ENCODE measurements at regions not wholly inside any gene's neighbourhood (a gene's known extent, or its start where the extent isn't known, plus 50 kb on each side); places are given as distances from the start of the nearest gene placed in this dataset.
"Not testable (repeated sequence)": the region's sequence is repeated elsewhere in the genome, so short reads cannot be mapped to it uniquely, and the experiment has no call there.

DNA sequence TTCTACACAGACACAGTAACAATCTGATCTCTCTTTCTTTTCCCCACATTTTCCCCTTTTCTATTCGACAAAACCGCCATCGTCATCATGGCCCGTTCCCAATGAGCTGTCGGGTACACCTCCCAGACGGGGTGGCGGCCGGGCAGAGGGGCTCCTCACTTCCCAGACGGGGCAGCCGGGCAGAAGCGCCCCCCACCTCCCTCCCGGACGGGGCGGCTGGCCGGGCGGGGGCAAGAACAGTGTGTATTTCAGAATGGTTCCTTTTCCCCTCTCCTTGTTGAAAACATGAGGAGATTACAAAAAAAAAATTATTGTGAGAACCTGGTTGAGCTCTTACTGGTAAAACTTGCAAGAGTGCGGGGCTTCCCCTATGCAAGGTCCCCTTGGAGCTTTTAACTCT is 178.0 kb upstream of the GALNT15 start:
- not testable (repeated sequence) for DNase-seq

DNA sequence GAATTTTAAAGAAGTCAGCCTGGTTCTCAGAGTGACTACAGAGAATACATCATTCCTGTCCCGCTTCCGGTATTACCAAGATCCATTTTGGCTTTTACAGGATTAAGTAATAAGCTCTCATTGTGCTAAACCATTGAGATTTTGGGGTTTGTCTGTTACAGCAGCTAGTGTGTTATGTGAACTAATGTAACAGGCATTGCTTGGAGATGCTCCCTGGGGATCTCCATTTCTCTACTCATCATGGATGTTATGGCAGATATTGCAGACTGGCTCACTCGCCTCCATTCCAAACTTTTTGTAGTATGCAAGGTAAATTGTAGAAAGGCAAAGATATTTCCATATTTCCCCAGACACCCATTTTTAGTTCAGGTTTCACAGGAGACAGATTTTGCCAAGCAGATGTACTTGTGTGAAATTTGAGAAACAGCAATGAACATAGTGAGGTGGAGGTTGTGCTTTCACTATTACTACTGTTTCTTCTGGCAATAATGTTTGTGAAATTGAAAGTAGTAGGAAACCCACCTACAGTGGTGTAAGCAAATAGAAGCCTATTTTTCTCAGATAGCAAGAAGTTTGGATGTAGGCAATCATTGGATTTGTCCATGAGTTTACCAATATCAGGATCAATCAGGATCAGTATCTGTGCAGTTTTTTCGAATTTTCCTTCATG is 177.1 kb upstream of the GALNT15 start:
- no peak for DNase-seq

DNA sequence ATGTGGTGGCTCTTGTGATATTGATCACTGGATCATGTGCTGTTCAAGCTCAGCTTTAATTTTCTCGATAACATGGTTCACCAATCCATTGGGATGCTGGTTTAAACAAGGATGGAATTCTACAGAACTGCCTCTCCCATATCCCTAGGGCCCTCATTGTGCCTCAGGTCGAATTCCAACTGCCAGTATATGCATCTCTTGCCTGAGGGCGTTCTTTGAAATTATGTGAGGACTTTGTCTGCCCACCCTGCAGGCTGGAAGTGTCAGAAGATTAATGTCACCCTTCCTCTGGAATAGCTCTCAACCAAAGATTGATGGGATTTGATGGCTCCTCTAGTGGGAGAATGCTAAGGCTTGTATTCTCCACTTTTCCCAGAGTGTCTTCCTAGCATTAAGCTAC is 175.6 kb upstream of the GALNT15 start:
- no peak for DNase-seq

DNA sequence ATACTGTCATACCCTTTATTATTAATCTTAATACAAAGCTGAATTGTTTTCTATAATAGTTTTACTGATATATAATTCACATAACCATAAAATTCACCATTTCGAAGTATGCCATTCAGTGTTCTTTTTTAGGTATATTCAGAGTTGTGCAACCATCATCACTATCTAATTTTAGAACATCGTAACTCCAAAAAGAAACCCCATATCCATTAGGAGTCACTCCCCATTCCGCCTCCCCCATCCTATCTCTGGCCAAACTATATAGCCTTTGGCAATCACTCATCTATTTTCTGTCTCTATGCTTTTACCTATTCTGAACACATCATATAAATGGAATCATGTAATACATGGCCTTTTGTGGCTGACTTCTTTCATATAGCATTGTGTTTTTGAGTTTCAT is 169.7 kb upstream of the GALNT15 start:
- no peak for DNase-seq

DNA sequence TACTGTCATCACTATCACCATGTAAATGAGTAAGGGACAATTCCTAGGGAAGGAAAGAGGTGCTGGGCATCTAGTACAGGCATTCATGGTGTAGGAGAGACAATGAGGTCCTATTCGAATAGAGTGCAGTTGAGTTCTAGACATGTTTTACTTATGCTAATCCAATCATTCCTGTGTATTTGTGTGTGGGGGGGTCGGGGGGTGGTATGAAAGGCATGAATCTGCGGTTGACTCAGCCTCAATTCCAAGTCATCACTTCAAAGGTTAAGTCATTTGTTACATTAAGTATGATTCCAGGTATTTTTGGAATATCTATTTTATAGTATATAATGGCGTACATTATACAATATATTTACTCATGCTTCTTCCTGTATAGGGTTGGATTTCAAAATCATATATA is 163.1 kb upstream of the GALNT15 start:
- no peak for DNase-seq

DNA sequence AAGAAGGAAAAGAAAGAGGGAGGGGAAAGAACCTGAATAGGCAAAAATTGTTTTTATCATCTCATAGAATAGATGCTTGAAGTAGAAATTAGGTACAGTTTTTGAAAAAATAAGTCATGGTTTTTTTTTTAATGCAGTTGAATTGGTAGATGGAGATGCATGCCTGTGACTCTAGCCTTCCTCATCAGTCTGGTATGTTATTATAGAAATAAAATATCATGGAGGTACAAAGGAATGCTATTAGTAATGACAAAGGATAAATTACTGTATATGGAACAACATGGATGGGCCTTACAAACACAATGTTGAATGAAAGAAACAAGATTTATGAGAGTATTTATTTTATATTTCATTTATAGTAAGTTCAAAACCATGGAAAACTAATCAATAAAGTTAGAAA is 162.4 kb upstream of the GALNT15 start:
- no peak for DNase-seq

DNA sequence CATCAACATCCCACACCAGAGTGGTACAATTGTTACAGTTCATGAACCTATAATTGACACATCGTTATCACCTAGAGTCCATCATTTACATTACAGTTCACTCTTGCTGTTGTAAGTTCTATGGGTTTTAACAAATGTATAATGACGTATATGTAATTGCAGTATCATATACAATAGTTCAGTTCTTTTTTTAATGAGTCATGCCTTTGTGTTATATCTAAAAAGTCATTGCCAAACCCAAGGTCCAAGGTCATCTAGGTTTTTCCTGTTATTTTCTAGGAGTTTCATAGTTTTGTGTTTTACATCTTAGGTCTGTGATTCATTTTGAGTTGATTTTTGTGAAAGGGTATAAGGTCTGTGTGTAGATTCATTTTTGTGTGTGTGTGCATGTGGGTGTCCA is 160.9 kb upstream of the GALNT15 start:
- no peak for DNase-seq

DNA sequence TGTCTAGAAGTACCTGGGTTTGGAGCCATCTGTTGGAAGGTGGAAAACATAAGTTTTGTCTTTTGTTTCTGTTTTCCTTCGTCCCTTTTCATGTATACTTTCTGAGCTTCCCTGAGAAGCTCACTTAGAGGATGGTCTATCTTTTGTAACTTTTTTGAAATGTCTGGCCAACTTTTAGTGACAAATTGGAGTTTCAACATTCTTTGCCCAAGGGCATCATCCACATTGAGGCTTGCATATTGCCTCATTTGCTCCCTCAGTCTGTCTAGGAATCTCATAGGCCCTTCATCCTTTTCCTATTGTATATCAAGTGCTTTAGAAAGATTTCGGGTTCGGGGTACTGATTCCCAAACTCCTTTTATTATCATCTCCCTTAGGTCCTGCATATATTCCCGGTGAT is 152.7 kb upstream of the GALNT15 start:
- DNase-seq: not testable (repeated sequence)

DNA sequence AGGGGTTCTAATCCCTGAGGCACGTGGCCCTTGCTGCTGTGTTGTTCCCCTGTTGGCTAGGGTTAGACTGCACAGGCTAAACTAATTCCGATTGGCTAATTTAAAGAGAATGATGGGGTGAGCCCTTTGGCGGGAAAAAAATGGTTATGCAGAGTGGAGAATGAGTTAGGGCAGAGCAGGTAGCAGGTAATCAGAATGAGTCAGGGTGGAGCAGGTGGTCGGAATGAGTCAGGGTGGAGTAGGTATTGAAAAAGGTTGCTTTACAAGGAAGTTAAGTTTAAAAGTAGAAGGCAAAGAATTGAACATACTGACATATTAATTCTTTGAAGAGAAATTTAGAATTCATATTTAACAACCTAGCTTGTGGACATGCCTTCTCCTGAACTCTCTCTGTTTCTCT is 150.6 kb upstream of the GALNT15 start:
- DNase-seq: not testable (repeated sequence)

DNA sequence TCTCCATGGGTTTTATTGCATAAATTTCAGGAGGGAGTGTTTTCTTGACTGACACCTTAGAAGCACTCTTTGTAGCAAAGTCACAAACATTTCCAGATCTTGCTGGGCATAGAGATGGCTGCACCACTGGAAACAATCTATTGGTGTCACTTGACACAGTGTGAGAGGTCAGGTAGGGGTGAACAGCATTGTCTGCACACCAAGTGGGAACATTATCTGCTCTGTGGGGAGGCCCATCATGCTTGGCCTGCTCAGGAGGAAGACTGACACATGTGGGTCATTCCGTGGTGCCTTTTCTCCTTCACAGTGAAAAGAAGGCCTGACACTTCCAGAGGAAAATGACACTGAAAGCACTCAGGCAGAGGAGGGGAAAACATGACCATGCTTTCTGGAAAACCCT is 149.9 kb upstream of the GALNT15 start:
- DNase-seq: no peak

DNA sequence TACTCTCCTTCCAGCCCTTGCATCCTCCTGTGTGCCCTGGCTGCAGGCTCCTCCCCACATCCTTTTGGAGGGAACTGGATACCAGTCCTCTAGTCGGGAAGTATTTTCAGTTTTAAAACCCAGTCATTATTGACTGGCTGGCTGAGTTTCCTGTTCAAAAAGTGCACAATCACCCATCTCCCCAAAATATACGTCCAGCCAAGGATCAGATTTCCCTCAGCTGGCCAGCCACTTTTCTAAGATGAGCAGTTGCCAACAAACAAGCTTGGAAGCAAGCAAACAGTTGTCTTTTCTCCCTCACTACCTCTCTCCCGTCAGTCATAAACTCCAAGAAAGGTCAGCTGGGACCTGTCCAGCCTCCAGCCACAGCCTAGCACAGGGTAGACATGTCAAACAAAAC is 147.7 kb upstream of the GALNT15 start:
- DNase-seq: no peak

DNA sequence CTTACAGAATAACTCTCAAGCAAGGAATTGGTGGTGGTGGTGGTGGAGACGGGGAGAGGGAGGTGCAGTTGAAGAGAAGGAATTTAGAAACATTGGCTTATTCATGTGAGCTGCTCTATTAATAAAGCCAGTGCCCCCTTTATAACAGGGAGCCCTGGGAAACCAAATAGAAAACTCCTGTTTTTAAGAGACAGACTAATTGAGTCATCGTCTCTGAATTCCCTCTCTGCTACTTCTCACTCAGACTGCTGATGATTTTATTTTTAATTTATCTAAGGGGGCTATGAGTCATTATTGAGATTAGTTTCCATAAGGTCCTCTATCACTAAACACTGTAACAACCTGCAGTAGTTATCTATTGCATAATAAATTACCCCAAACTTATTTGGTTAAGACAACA is 145.9 kb upstream of the GALNT15 start:
- DNase-seq: no peak

DNA sequence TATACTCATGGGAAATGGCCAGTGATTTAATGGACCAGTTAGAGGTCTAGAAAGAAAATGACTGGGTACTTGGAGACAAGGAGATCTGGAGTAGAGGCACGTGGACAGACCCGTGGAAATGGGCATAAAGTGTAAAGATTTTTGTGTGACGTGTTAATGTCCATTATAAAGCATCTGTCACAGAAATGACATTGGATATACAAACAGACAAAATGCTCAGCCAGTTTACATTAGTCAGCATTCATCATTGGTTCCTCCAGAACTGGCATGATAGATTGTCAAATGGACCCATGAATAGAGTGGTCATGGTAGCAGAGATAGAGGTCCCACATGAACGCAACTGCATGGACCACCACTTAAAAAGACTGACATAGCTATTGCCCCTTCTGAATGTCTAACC is 144.1 kb upstream of the GALNT15 start:
- no peak for DNase-seq

DNA sequence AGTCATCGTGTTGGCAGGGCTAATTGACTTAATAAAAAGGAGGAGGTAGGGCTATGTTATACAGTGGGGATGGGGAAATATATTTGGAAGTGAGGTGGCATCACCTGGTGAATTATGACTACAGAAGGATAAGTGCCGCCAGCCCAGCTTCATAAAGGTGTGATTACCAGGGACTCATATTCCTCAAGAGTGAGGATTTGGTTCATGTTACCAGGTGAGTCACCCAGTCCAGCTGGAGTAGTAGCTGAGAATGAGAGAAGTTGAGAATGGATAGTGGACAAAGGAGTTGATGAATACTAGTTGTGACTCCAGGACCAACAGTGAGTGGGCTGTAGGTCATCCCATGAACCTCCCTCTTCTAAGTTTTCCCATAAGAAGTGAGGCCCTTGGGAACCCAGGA is 143.0 kb upstream of the GALNT15 start:
- no peak for DNase-seq

DNA sequence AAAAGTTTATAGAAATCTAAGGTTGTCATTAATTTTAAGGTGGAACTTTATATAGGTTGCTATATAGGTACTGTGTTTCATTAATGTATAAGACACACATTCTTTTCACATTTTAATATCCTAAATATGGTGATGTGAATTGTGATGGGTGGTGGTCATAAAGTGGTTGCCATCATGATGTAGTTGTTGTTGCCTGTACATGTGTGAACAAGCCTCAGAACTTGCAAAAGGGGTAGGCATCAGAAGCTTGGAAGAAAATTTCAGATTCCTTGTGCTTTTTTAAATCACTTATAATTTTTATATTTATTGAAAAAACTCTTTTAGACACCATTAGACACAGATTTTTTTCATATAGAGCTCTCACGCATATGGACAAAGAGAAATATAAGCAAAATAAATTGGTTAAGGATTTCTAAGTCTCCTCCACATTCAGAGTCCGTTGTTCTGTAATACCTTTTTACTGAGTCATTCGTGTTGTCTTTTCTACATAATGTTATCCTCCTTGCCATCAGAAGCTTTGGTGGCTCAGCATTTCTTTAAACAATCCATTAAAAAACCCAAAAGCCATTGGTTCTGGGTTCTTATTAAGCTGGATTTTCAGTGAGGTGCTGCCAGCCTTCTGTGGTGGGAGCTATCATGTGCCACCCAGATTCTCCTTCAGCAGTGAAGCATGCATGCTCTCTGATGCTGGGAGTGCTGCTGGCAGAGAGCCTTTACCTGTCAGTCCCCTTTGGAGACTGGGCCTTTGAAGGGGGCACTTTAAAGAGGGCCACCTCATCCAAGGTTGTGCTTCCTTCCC is 140.4 kb upstream of the GALNT15 start:
- no peak for DNase-seq

DNA sequence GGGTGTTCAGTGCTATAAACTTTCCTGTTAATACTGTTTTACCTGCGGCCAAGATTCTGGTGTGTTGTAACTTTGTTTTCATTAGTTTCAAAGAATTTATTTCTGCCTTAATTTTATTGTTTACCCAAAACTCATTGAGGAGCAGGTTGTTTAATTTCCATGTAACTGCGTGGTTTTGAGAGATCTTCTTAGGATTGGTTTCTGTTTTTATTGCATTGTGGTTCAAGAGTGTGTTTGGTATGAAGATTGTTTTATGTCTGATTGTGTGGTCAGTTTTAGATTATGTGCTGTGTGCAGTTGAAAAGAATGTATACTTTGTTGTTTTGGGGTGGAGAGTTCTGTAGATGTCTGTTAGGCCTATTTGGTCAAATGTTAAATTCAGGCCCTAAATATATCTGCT is 133.5 kb upstream of the GALNT15 start:
- no peak for DNase-seq

DNA sequence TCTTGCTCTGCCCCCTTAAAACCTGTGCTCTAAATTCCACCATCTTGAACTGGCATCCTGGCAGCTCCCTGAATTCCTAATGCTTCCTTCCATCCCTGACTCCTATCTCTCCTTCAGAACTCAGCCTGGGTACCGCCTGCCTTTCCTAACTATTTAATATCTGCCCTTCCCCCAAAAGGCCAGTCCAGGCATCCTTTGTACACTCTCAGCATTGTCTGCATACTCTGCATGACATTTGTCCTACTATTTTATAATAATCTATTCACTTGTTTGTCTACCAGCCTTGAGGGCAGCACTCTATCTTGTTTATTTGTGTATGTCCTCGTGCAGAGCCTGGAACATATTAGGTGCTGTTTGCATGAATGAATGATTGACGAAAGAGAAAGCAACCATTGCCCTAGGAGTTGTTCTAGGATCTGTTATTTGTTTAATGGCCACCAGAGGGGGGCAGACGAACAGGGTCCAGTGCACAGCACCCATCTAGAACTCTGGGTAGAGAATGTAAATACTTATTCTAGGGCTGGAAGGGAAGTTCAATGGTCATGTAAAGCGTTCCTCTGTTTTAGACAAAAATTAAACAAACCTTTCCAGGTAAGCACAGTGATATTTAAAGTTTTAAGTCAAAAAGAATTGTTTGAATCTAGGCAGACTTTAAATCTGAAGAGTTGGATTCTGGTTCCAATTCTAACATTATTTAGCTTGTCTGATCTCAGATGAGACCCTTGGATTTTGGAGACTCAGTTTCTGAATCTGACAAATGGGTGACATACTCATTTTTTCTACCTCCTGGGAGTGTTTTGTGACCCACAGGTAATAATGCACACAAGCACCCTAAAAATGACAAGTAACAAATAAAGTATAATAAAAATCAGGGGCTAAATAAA is 125.8 kb upstream of the GALNT15 start:
- peak; percentile 41 for DNase-seq

DNA sequence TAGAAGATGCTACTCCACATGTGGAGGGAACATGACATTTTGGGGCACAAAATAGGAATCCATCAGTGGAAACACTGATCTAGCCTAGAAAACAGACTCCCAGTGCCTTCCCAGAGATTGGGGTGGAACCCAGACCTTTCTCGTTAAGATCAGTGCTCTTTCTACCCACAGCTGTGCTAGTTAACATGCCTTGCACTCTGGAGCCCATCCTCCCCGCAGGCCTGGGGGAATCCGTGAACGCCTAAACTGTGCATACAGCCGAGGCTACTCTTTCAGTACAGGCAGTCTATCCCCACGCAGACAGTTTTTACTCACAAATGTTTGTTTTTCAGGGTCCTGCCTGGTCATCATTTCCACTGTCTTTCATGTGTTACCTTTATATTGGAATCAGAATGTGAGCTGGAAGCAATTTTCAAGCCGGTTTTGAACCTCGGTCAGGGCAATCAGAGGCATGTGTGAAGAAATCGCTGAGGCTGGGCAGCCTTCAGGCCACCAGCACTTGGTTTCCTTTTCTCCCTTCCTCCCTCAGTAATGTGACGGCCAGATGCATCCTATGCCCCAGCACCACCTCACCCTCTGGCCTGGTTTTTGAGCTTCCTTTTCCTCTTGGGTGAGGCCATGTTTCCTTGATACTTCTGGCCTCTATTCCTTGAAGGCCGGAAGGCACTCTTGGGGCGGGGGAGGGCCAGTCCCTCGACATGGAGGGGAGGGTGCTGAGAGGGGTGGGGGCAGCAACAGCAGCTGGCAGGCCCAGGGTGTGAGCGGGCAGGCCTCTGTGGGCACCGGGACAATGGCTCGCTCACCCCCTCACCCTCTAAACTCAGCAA is 123.6 kb upstream of the GALNT15 start:
- no peak for DNase-seq

DNA sequence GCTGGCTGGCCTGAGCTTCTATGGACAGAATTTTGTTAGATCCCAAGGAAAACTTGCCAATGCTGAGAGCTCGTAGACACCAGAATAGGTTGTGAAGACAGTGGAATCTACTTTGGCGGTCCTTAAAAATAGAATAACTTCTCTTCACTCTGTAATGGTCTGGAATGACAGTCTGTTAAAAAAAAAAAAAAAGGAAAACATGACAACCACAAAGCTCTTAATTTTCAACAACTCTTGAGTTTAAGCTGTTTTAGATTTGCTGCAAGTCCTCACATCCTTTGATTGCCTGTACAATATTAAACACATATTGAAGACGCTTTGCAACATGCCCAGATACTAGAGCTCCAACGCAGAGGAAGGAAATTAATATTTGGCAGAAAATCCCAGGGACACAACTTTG is 122.8 kb upstream of the GALNT15 start:
- DNase-seq: no peak

DNA sequence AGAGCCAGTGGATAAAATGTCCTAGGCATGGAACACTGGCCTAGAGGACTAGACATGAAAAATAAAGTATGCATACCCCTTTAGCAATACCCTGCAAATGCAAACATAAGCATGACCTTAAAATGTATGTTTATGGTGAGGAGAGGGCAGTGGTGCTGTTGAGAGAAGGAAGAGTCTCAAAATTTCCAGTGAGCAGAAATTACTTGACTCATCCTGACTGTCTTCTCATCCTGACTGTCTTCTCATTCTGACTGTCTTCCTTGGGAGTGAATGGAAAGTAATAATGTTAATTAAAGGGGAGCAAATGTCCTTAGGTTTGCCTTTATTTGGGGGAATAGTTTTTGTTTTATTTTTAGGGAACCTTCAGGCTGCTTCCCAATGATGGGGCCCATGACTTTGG is 121.5 kb upstream of the GALNT15 start:
- DNase-seq: no peak

DNA sequence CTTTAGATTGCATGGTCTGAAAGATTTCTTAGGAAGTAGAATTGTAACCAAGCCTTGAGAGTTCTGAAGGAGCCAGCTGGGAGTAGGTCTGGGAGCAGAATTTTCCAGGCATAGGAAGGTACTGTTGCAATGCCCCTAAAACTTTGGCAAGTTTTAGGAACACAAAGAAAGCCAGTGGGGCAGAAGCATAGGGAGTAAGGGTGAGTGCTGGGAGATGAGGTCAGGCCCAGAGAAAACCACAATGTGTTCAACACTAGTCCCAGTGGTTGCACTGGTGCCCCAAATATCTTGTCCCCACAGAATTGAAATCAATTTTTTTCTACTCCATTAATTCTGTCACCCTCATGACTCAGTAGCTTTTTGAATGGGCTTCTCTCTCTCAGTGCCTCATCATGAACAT is 120.7 kb upstream of the GALNT15 start:
- DNase-seq: no peak

DNA sequence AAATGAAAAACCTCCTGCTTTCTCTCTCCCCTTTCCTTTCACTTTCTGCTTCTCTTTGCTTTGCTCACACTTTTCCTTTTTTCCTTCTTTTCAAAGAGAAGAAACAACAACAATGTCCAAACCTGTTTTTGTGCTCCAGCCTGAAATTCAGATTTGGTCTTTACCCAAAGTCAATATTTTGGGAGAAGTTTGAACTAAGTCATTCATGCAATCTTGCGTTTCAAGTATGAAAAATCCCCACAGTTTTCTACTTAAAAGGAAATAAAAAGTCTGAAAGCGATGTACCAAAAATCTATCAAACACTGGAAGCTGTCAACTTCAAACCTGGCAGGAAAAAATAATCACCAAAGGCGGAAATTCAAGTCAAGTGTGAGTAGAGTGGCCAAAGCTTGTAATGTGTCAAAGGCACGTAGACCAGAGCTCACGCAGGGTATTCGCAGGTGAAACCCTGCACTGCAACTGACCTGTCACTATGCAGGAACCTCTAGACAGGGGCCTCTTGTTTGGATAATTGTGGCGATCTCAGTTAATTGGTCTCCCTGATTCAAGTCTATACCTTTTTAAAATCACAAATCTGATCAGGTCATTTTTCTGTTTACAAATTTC is 118.8 kb upstream of the GALNT15 start:
- DNase-seq: no peak

Data from stimulated activated CD8-positive, alpha-beta memory T cell treated with anti-CD3 and anti-CD28 coated beads, Interleukin-4, amount 100 ng/mL, for 48 hours (primary cell).